ENCODE measurements at regions not wholly inside any gene's neighbourhood (a gene's known extent, or its start where the extent isn't known, plus 50 kb on each side); places are given as distances from the start of the nearest gene placed in this dataset.

DNA sequence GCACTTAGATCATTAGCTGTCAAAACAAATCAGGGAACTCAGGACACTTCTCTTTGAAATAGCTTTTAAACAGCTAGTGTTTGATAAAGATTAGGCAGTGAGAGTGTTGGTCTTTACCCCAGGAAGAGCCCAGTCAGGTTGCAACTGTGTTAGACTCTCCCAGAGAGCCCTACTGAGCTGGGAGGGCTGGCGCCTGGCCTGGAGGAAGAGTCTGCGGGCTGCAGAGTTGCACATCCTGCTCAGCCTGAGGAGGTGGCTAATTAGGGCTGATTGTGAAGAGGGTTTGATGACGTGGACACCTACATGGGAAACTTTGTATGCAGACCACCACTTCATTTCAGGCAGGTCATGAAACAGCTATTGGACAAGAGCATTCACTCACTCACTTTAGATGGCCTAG, 112.0 kb downstream of the TMEM174 start:
- no peak for DNase-seq

DNA sequence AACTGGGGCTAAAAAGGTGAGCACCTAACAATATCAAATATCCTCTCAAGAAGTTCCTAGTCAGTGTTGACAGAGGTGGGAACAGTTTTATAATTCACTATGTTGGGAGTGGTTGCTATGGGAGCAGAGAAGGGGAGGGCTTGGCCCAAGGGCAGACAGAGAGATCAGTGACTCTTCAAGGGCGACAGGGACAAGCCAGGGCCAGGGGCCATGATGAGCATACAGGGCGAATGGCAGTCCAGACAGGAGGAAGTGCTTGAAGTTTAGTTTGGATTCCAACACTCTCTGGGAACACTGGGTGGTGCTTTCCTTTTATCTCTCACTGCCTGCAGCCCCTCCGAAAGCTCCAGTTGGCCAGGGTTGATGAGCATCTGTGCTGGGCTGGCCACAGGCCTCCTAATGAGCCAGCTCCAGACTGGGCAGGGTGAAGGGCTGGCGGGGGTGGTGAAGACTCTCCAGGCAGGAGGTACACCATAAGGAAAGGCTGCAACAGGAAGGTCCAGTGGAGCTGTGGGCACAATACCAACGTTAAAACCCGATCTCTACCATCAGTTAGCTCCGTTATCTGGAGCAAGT, 111.3 kb downstream of the TMEM174 start:
- no peak for DNase-seq

DNA sequence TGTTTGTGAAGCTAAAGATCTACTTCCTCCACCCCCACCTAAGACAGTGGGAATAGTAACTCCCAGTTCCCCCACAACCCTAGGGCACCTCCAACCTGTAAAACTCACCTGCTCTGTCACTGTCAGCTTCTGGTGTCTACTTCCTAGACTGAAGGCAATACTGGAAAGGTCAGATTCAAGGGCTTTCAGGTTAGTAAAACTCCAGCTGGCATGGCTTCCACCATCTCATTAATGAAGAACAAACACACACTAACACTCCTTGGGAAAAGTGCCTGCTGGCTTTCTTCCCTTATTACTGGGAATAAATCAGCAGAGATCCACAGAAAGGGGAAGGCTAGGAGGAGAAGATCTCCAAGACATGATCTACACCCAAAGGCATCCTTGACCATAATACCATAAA, 109.9 kb downstream of the TMEM174 start:
- DNase-seq, result no peak

DNA sequence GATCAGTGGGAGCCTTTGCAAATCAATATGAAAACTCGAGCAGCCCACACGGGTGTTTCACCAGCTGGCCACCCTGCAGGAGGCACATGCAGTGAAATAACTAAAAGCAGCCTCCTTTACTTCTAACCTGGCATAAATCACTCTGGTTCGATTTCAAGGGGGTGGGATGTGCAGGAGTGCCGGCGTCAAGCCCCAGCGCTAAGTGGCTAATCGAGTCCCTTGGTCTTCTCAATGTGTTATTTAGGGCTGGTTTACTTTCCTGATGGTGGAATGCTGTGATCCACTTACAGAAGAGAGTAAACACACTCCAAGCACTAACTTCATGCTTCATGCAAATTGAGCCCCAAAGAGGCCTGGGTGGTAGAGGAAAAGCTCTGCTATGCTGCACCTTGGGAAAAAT, 109.4 kb downstream of the TMEM174 start:
- DNase-seq, result no peak

DNA sequence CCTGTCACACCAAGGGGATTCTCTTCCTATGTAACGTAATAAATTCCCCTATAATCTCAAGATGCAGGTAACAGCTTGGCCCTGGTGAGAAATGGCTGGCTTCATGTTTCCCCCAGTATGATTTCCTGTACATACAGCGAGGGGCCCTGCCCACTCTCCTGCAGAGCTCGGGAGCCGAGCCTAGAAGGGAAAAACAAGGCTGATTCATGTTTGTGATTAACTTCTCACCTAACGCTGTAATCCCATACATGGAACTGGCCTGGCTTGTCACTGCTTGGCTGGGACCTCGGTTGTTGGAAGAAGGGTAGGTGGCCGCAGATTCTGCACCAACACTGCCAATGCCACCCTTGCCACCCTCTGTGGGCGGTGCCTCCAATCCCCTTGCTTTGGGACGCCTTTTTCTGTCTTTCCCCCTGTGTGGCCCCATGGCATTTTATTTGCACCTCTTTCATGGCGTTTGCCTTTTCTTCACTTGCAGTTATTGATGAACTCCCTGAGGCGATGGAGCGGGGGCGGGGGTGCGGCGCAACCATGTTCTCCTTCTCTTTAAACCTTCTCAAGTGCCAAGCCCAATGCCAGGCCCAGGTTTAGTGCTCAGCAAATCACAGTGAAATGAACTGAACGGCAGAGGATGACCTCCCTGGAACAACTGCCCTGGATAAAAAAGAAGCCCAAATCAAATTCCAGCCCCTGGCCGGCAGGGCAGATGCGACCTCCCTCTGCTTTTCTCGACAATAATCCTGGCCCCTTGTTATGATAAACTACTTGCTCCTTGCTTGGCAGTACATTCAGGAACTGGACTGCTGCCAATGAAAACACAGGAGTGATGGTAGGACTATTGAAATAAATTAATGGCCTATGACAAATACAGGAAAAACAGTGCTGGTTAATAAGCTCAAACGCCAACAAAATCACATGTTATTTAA, 108.1 kb downstream of the TMEM174 start:
- no peak for DNase-seq

DNA sequence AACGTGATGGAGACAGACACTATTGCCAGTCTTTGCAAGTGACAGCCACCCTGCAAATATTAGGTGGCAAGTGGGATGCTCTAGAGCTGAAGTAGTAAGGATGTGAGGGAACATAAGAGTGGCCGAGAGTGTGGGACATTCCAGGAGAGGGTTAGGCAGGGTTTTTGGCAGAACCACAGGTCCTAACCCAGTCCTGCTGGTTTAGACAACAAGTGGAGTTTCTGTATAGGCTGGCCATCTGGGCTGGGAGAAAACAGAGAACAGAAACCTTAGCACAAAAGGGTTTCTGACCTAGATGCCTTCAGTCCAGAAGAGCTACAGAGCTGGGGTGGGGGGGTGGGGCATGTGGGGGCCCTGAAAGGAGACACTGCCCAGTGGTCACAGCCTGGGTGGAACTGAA, 107.4 kb downstream of the TMEM174 start:
- DNase-seq, result no peak

DNA sequence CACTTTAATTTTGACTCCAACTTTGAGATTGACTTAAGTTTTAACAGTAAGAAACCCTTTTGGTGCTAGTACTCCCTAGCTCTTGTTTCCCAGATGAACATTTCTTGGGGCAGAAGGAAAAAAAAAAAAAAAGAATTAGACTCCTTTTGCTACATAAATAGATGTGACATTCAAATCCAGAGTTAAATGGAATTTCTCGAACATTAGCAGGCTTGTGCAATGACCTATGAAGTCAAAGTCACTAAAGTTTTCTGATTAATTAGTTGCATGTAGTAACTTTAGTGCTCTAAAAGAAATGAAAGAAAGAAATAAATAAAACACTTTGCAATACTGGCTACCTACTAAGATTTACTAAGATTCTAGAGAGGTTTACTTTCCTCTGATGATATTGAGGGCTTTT, 106.8 kb downstream of the TMEM174 start:
- DNase-seq, result no peak

DNA sequence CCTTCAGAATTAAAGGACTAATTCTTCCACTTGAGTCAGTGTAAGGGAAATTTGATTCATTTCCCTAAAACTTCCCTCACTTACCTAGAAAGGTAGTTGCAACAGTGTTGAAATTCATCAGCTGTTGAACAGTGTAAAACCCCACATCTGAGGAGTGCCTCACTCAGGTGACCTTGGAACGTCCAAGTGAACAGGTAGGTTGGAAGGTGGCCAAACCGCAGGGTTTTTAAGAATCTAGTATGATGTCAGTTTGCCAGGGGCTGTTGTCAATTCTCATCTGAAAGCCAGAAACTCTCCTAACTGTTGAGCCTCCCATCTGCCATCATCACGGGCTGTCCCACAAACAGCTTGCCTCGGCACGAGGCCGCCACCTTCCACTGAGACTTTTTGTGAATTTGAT, 105.7 kb downstream of the TMEM174 start:
- no peak for DNase-seq

DNA sequence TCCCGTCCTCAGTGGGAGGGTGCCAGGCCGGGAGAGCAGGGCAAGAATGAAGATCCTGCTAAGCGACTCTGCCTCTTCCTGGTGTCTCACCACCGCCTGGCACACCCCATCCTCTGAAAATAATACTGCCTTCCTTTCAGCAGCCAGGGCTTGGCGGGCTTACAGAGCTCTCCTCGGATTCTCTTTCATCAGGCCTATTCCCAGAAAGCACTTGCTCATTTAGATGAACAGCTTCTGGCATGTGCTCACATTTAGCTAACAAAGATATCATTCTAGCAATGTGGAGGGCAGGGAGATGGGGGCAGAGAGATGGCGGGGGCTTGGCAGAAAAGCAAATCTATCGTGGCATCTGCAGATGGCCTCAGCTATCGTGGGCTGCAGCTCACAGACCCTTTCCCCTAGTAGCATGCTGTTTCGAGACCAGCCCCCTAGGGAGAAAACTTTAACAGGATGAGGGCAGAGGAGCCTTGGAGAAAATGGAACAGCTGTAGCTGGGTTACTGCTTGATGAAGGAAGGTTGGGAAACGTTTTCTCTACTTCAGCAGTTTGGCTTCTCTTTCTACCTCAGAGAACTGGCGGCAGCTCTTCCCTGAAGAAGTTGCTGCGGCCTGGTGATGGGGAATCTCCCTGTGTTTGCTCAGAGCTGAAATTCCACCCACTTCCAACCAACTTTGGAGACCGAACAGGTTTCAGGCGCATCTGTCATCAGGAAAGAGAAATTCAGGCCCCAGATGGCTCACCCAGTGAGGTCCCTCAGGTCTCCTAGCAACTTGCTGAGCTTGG, 102.1 kb downstream of the TMEM174 start:
- DNase-seq, result no peak

DNA sequence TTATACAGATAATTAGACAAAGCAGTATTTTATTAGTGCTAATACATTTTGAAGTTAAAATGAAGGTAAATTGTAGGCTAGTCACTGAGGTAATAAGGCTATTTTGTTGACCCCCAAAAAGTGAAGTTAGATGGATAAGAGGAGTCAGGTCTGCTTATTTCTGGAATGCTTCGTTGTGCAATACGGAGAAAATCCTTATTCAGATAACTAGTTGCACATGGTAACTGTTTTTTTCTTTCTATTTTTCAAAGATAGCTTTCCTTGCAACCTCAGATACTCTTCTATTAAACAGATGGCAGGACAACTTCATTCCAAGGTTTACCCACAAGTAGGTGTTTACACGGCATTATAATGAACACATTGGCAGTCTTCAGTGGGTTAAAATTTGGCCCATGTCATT, 101.1 kb downstream of the TMEM174 start:
- DNase-seq, result no peak

DNA sequence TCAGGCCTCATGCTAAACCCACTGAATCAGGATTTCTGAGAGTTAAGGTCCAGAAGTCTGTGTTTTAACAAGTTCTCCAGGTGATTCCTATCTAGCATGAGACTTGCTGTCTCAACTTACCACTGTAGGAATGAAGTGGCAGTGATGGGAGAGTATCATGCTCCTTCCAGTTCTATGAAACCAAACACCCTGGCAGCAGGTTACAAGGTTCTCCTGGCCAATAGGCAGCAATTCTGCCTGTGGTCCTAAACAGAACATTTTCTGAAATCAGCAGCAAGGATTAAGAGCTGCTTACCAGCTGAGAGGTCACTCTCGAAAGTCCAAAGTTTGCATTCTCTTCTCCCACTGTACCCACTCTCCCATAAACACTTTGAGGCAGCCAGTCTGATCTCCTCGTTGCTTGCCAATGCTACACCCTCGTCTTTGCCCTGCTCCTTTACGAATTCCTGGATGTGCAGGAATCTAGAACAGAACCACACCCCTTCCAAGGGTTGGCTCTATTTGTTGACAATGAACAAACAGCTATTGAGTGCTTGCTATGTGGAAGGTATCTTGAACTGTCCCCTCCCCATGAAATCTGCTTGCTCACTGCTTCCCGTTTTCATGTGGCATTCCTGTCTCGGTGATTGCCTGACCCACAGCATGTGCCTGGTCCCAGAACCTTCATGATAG, 100.5 kb downstream of the TMEM174 start:
- no peak for DNase-seq

DNA sequence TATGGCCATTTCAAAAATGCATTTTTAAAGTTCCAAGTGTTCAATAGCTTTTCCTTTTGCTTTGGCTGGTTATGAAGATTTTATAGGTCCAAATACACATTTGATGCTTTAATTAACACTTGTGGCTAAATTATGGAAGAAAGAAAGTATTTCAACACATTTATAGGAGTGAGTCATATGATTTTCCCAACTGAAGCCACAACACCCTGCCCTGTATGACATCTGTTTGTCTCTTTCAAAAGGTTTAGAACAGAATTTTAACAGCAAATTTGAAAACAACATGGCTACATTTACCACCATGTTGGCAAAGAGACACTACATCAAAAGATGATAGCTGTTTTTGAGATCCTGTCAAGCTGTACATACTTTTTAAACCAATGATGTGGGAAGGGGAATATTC, 99.4 kb downstream of the TMEM174 start:
- no peak for DNase-seq

DNA sequence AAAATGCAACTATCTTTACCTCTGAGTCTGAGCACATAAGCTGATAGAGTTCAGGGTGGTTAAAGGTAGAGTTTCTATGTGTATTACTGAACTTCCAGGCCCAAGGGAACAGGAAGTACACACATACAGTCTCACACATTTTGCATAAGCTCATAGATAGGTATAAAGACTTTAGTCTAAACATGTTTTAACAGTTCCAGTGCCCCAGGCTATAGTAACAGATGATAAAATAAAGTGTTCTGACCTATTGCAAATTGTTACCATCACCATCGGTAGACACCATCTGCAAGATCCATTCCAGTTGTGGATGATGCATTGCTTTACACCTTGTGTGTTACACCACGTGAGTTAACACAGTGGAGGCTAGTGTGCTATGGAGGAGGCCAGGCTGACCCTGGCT, 95.8 kb downstream of the TMEM174 start:
- DNase-seq, result no peak

DNA sequence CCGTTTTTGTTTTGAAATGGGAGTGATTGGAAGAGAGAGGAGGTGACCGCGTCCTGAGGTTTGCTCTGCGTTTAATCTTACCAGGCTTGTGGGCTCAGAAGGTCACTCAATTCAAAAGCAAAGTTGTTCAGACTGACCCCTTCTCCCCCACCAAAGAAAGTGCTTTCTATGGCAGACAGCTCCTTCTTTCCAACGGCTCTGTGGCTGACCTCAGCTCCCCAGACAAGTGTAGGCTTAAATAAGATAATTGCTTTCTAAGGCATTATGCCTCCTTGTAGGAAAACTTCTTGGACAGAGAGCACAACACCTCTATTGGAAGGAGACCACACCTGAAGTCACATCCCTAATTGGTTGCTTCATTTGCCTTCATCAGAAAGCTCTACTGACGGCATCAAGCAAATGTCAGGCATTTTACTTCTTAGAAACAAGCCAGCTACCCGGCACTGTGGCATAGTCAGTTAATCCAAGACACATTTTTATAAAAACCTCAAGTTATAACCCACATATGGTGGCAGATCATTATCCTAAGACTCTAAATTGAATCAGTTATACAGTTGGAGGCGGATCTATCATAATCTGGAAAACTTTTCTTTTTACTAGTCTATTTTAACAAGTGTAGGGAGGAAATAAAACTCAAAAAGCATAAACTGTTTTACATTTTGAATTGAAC, 94.9 kb downstream of the TMEM174 start:
- no peak for DNase-seq

DNA sequence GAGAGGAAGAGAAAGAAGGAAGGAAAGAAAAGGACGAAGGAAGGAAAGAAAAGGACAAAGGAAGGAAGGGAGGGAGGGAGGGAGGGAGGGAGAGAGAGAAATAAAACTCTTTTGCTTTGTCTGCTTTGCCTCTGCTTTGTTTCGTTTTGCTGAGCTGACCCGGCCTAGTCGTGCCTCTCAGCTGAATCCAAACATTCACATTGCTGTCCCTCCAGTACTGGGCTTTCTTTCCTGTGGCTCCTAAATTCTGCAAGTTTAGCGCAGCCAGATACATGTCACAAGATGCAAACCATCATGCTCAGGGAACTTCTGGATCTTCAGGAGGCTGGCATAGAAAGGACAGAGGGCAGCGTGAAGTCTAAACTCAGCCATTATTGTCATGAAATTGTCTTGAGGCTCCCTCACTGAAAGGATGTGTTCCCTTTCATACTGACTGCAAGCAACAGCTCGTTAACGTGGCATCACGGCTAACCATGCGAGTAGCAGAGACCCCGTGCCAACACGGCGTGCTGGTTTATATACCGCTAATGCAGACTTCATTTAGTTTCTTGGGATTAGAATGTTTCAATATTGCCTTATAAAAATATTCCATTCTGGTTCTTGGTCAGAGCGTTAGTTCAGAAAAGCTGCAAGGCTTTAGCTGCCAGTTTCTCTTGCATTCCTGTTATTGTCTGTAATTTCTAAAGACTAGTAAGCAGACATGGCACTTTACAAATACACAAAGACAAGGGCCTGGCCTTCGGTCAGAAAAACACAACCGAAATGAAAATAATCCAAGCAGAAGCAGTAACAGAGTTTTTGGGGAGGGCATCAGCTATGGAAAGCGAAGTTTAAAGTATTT, 94.2 kb downstream of the TMEM174 start:
- DNase-seq, result no peak

DNA sequence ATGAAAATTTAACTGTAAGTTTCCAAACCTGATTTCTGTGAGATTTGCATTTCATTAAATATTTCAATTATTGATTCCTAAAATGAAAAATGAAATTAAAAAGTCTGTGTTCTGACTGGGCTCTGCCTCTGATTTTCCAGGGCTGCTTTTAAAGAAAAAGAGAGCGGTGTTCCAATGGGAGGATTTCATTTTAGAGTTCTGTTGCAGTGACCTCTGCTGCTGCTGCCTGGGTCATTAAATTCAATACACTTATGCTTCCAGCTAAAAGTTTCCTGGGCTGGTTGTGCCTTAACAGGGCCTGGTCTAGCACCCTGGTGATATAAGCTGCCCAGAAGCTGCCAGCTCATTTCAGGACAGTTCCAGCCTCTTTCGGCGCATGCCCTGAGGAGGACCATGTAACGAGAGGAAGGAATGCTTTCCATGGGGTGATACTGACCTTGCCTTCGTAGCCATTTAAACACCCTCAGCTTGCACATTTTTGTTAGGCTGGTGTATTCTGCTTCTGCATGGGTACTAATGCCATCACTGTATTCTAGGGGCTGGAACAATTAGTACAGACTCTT, 93.3 kb downstream of the TMEM174 start:
- no peak for DNase-seq

DNA sequence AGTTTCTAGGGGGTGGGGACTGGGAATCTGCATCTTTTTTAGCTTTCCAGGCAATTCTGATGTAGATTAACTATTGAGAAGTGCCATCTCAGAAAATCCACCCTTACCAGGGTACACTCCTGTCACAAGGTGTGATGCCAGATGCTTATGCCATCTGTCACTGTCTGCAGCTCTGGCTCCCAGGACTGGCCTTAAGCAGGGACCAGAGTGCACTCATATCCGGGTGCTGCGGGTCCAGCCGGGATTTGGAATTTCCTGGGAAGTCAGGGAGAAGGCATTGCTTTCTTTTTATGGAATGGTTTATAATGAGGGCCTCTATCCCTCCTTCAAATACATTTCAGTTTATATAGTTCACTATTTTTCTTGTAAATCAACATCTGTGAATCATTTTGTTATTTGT, 92.6 kb downstream of the TMEM174 start:
- DNase-seq, result no peak

DNA sequence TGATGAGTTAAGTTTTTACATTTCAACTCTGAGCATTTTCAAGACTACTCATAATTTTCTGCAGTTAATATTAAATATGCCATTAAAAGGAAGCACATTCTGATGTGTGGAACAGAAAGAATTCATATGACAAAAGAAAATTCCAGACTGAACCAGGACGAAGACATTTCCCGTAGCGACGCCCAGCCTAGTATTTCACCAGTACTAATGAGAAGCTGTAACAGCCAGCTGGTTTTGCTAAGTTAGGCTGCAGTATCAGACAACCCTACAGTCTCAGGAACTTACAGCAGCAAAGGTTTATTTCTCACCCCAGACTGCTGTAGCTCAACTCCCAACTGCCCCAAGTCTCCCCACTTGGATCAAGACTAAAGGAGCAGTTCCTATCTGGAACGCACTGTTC, 91.6 kb downstream of the TMEM174 start:
- no peak for DNase-seq

DNA sequence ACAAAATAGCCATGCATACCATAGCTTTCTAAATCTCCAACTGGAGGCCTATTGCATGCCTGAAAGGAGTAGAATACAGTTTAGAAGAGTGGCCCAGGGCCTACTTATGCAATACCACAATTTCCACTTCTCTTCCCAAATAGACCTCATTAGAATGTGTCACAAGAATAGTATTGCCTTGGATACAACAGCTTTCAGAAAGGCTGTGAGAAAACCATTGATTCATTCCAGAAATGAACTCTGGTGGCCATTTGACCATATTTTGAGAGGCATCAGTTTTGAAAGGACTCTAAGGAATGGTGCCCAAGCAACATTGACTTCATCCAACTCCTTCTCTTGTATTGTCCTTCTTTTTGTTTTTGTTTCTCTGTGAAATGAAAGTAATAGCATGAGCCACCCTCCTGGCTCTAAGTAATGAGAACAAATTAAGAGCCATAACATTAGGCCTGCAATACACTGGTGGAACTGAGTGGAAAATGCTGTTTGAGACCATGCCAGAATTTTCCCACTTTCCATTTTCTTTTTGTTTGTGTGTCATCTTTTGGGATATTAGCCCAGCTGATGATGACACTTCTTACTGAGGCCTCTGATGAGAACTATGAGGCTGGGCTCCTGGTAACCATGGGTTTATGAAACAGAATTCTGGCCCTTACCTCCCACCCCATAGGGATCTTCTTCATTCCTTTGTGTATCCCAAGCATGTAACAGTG, 90.2 kb downstream of the TMEM174 start:
- DNase-seq, result no peak

DNA sequence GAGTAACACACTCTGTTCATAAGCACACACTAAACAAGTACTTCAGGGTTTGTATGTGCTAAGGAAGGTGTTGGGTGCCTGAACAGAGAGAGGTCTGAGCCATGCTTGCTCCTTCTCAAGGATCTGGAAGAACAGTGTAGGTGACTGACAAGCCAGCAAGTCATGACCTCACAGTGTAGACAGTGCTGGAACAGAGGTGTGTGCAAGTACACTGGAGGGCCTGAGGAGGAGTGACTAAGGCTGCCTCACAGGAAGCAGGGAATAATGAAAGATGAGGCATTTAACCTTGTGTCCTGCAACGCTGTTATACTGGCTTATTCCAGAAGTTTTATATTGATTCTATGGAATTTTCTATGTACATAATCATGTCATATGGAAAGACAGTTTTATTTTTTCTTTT, 83.9 kb downstream of the TMEM174 start:
- no peak for DNase-seq

DNA sequence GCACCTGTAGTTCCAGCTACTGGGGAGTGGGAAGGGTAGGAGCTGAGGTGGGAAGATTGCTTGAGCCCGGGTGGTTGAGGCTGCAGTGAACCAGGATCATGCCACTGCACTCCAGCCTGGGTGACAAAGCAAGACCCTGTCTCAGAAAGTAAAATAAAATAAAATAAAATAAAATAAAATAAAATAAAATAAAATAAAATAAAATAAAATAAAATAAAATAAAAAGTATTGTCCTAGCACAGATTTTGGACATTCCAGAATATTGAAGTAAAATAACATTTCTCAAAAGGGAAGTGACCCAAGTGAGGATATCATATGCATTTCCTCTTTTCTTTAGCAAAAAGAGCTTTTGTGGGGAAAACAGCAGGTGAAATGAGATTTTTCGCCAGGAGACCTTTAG, 83.5 kb downstream of the TMEM174 start:
- no peak for DNase-seq
